GM10266 (cell line): ENCODE measurements at regions not wholly inside any gene's neighbourhood (a gene's known extent, or its start where the extent isn't known, plus 50 kb on each side); places are given as distances from the start of the nearest gene placed in this dataset.

Source experiments
- DNase-seq: peaks from one replicate; pipeline ENCODE4 v3.0.0; 2012; ENCODE audit errors: extremely low spot score
- TF ChIP-seq, protein P1 (sequence below): IDR thresholded peaks from 2 replicates; pipeline ENCODE4 v1.5.1; 2012; ENCODE audit warnings: mild to moderate bottlenecking, low read depth; ENCODE audit not compliant: control insufficient read depth, insufficient read depth; ENCODE audit errors: missing control alignments

DNA sequence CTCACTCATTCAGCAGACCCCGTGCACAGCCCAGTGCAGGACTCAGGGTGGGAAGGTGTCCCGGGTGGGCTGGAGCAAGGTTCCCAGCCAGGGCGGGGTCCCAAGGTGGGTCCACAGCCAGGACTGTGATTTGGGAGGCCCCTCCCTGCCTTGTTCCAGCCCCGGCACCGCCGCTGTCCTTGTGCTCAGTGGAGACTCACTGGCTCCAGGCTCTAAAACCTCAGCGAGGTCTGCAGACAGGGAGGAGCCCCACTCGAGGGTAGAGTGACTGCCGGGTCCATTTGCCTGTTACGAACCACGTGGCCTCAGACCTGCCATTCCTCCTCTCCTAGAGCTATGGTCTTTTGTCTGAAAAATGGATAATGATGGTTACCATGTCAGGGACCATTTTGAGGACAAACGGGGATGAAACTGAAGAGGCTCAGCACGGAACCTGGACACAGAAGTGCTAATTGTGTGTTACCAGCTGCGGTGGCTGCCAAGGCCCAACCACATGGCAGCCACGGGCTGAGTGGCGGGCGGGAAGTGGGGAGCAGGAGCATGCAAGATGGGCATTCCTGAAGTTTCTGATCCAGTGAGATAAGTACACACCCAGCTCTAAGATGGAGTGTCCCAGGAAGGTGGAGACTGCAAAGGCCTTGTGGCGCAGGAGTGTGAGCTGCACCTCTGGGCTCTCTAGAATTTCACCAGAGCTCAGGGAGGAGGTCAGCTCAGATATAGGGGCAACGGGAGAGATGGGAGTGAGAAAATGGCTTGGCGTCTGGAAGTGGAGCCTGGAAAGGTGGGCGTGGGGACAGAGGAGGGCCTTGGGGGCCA is 317.6 kb downstream of the SEC14L1 start:
- TF ChIP-seq, protein P1, sequence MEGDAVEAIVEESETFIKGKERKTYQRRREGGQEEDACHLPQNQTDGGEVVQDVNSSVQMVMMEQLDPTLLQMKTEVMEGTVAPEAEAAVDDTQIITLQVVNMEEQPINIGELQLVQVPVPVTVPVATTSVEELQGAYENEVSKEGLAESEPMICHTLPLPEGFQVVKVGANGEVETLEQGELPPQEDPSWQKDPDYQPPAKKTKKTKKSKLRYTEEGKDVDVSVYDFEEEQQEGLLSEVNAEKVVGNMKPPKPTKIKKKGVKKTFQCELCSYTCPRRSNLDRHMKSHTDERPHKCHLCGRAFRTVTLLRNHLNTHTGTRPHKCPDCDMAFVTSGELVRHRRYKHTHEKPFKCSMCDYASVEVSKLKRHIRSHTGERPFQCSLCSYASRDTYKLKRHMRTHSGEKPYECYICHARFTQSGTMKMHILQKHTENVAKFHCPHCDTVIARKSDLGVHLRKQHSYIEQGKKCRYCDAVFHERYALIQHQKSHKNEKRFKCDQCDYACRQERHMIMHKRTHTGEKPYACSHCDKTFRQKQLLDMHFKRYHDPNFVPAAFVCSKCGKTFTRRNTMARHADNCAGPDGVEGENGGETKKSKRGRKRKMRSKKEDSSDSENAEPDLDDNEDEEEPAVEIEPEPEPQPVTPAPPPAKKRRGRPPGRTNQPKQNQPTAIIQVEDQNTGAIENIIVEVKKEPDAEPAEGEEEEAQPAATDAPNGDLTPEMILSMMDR: no peak
- DNase-seq: no peak

GRCh38 chr17:77459018-77459755 is 318.4 kb downstream of the SEC14L1 start:
- TF ChIP-seq, protein P1: no peak
- no peak for DNase-seq

GRCh38 chr17:77460514-77461046 is 319.8 kb downstream of the SEC14L1 start:
- no peak for DNase-seq
- TF ChIP-seq, protein P1: no peak

DNA sequence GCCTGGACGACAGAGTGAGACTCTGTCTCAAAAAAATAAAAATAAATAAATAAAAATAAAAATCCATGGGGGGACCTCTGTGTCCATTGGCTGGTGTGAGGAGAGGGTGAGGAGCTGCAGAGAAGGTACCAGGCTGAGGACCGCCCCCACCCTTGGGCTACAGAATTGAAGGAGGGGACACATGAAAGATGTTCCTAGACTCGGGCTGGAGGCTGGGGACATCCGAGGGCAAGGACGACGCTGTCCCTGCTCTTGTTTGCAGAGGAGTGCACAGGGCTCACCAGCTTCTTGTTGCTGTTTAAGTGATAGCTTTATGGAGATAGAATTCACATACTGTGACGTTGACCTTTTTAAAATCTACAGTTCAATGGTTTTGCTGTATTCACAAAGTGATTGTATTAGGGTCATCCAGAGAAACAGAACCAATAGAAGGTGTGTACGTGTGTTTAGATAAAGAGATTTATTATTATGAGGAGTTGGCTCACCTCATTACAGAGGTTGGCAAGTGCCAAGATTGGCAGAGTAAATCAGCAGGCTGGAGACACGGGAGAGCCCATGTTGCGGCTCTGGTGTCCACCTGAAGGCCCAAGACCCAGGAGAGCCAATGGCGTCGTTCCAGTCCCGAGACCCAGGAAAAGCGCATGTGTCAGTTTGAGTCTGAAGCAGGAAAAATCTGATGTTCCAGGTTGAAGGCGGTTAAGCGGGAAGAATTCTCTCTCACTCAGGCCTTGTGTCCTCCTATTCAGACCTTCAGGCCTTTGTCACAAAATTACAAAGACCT is 320.7 kb downstream of the SEC14L1 start:
- TF ChIP-seq, protein P1: no peak
- DNase-seq: no peak

GRCh38 chr17:77462090-77462489 is 321.3 kb downstream of the SEC14L1 start:
- TF ChIP-seq, protein P1: no peak
- DNase-seq: no peak

DNA sequence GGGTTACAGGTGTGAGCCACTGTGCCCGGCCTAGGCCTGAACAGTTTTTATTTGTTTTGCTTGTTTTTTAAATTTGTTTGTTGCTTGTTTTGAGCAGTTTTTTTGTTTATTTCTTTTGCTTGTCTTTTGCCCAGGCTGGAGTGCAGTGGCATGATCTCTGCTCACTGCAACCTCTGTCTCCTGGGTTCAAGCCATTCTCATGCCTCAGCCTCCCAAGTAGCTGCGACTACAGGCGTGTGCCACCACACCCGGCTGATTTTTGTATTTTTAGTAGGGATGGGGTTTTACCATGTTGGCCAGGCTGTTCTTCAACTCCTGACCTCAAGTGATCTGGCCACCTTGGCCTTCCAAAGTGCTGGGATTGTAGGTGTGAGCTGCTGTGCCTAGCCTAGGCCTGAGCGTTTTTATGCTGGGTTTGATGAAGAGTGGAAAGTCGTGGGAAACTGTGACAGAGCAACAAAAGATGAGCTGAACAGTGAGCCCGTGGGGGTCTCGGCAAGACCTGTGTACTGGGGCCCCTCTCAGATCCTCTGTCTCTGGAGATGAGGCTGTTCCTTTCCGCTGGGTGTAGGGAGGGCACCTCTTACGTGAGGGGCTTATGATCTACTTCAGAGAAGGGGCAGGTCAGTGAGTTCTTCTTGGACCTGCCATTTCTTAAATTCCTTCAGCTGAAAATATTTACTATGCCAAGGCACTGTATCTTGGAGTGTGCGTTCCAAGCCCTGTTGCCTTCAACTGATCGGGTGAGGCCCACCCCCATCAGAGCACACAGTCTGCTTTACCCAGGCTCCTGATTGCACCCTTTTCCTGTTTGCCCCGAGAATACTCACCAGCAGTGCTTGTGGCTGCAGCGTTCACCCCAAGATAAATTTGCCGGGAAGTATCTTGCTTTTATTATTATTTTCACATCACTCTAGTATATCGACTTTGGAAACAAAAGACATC is 322.1 kb downstream of the SEC14L1 start:
- TF ChIP-seq, protein P1: no peak
- DNase-seq: no peak
